ENCODE measurements at regions not wholly inside any gene's neighbourhood (a gene's known extent, or its start where the extent isn't known, plus 50 kb on each side); places are given as distances from the start of the nearest gene placed in this dataset.

- CTCF ChIA-PET = interaction anchor here (1.2 kb wide), 1 partner anchor 17 kb away, joined by 4 read pairs; no protein-coding TSS in a partner anchor
- Mint-ChIP-seq H3K36me3 (ENCODE audit: insufficient read depth, unreplicated experiment) (no peaks in the 10 kb centered on the region), H3K27me3 (ENCODE audit: unreplicated experiment) (no peaks in the 10 kb centered on the region), H3K4me1 (ENCODE audit: low read depth, unreplicated experiment) (no peaks in the 10 kb centered on the region), H3K9me3 (ENCODE audit: low read depth, unreplicated experiment) (no peaks in the 10 kb centered on the region), H3K4me3 (ENCODE audit: low read depth, unreplicated experiment) (no peak overlapping the region), H3K27ac (ENCODE audit: unreplicated experiment) (no peak overlapping the region)
- intact Hi-C loops (cut with micrococcal nuclease; ENCODE audit: unreplicated experiment) = no loop called here
- TF ChIP-seq CTCF (IDR thresholded peaks at IDR 0.05; ENCODE audit: unreplicated experiment) = no peak
- no peak for DNase-seq
- no TSS peak for BruUV-seq (replicated peaks)
Measured at GRCh38 chr5:125575891-125576505, 829.6 kb upstream of the ZNF608 start.

GRCh38 chr5:125576822-125577221, 830.4 kb upstream of the ZNF608 start:
- no peaks in the 10 kb centered on the region for H3K4me1 Mint-ChIP-seq (ENCODE audit: low read depth, unreplicated experiment)
- CTCF ChIA-PET = no interaction called here

GRCh38 chr5:125578551-125578950, 832.1 kb upstream of the ZNF608 start:
- Mint-ChIP-seq H3K4me1 (ENCODE audit: low read depth, unreplicated experiment) (no peaks in the 10 kb centered on the region), H3K27me3 (ENCODE audit: unreplicated experiment) (no peaks in the 10 kb centered on the region)
- intact Hi-C loops (cut with micrococcal nuclease; ENCODE audit: unreplicated experiment) = no loop called here

More at GRCh38 chr5:125576822-125577221, 830.4 kb upstream of the ZNF608 start:
- no peak for TF ChIP-seq CTCF (IDR thresholded peaks at IDR 0.05; ENCODE audit: unreplicated experiment)
- intact Hi-C loops (cut with micrococcal nuclease; ENCODE audit: unreplicated experiment) = no loop called here
- Mint-ChIP-seq H3K27ac (ENCODE audit: unreplicated experiment) (no peak overlapping the region), H3K4me3 (ENCODE audit: low read depth, unreplicated experiment) (no peak overlapping the region), H3K36me3 (ENCODE audit: insufficient read depth, unreplicated experiment) (no peaks in the 10 kb centered on the region), H3K9me3 (ENCODE audit: low read depth, unreplicated experiment) (no peaks in the 10 kb centered on the region), H3K27me3 (ENCODE audit: unreplicated experiment) (no peaks in the 10 kb centered on the region)
- no peak for DNase-seq
- BruUV-seq (replicated peaks) = no TSS peak

GRCh38 chr5:125579182-125579581, 832.7 kb upstream of the ZNF608 start:
- Mint-ChIP-seq H3K27ac (ENCODE audit: unreplicated experiment) (no peak overlapping the region), H3K4me3 (ENCODE audit: low read depth, unreplicated experiment) (no peak overlapping the region), H3K36me3 (ENCODE audit: insufficient read depth, unreplicated experiment) (no peaks in the 10 kb centered on the region), H3K4me1 (ENCODE audit: low read depth, unreplicated experiment) (no peaks in the 10 kb centered on the region), H3K9me3 (ENCODE audit: low read depth, unreplicated experiment) (no peaks in the 10 kb centered on the region), H3K27me3 (ENCODE audit: unreplicated experiment) (no peaks in the 10 kb centered on the region)
- intact Hi-C loops (cut with micrococcal nuclease; ENCODE audit: unreplicated experiment) = no loop called here
- no peak for TF ChIP-seq CTCF (IDR thresholded peaks at IDR 0.05; ENCODE audit: unreplicated experiment)
- CTCF ChIA-PET = no interaction called here
- BruUV-seq (replicated peaks) = no TSS peak
- no peak for DNase-seq

More at GRCh38 chr5:125578551-125578950, 832.1 kb upstream of the ZNF608 start:
- no peak for TF ChIP-seq CTCF (IDR thresholded peaks at IDR 0.05; ENCODE audit: unreplicated experiment)
- Mint-ChIP-seq H3K27ac (ENCODE audit: unreplicated experiment) (no peak overlapping the region), H3K9me3 (ENCODE audit: low read depth, unreplicated experiment) (no peaks in the 10 kb centered on the region), H3K36me3 (ENCODE audit: insufficient read depth, unreplicated experiment) (no peaks in the 10 kb centered on the region), H3K4me3 (ENCODE audit: low read depth, unreplicated experiment) (no peak overlapping the region)
- DNase-seq = no peak
- BruUV-seq (replicated peaks) = no TSS peak
- CTCF ChIA-PET = no interaction called here
